GM23338 (cell line): ENCODE measurements at regions not wholly inside any gene's neighbourhood (a gene's known extent, or its start where the extent isn't known, plus 50 kb on each side); places are given as distances from the start of the nearest gene placed in this dataset.

Source experiments
- ATAC-seq: fragments of 200-7000 bp; cut with Tn5 transposase; 3 replicates; pipeline ENCODE4 v1.9.1; 2020
- DNase-seq: peaks from one replicate; pipeline ENCODE4 v3.0.0-alpha.2; 2015; ENCODE audit warnings: low spot score
- H2AFZ ChIP-seq: fragments of 200-600 bp; sonication (generic); 2 replicates; pipeline ENCODE4 v1.8.0; 2016; ENCODE audit warnings: antibody characterized with exemption, mild to moderate bottlenecking, moderate library complexity
- H3F3A ChIP-seq: fragments of 200-600 bp; sonication (generic); replicated peaks from 2 replicates; pipeline ENCODE4 v1.8.0; 2017; ENCODE audit warnings: antibody characterized with exemption, mixed run types, low read depth
- H3K27ac ChIP-seq: fragments of 200-600 bp; sonication (generic); 2 replicates; pipeline ENCODE4 v1.6.1; 2016; ENCODE audit warnings: low read depth
- H3K27me3 ChIP-seq: fragments of 200-600 bp; sonication (generic); 2 replicates; pipeline ENCODE4 v1.8.0; 2016; ENCODE audit warnings: mild to moderate bottlenecking, mixed run types, moderate library complexity; ENCODE audit not compliant: insufficient read depth
- H3K36me3 ChIP-seq: fragments of 200-600 bp; sonication (generic); 2 replicates; pipeline ENCODE4 v1.8.0; 2016; ENCODE audit warnings: mild to moderate bottlenecking; ENCODE audit not compliant: insufficient read depth
- H3K4me1 ChIP-seq: fragments of 200-600 bp; sonication (generic); 2 replicates; pipeline ENCODE4 v1.8.0; 2016; ENCODE audit warnings: mild to moderate bottlenecking, moderate library complexity; ENCODE audit not compliant: insufficient read depth
- H3K4me2 ChIP-seq: fragments of 200-600 bp; sonication (generic); 2 replicates; pipeline ENCODE4 v1.7.1; 2017; ENCODE audit warnings: mixed run types
- H3K4me3 ChIP-seq: fragments of 200-600 bp; sonication (generic); 2 replicates; pipeline ENCODE4 v1.6.1; 2016; ENCODE audit warnings: mixed run types
- H3K79me2 ChIP-seq: fragments of 200-600 bp; sonication (generic); replicated peaks from 2 replicates; pipeline ENCODE4 v1.8.0; 2017; ENCODE audit warnings: mild to moderate bottlenecking; ENCODE audit not compliant: insufficient read depth
- H3K9me2 ChIP-seq: fragments of 200-600 bp; sonication (generic); 2 replicates; pipeline ENCODE4 v1.8.0; 2017; ENCODE audit not compliant: insufficient read depth
- H4K20me1 ChIP-seq: fragments of 200-600 bp; sonication (generic); replicated peaks from 2 replicates; pipeline ENCODE4 v1.8.0; 2017; ENCODE audit warnings: mild to moderate bottlenecking; ENCODE audit not compliant: insufficient read depth
- H3K27ac Mint-ChIP-seq: 2 replicates; pipeline ENCODE4 v1.8.0; 2020; ENCODE audit warnings: inconsistent platforms, mild to moderate bottlenecking, moderate library complexity, mixed read lengths
- H3K27me3 Mint-ChIP-seq: 3 replicates; pipeline ENCODE4 v1.8.0; 2022; ENCODE audit warnings: low read depth, mild to moderate bottlenecking, moderate library complexity, mixed read lengths, inconsistent platforms; ENCODE audit not compliant: insufficient read depth, poor library complexity
- H3K36me3 Mint-ChIP-seq: 3 replicates; pipeline ENCODE4 v1.8.0; 2021; ENCODE audit warnings: low read depth, mild to moderate bottlenecking, inconsistent platforms, moderate library complexity, mixed read lengths
- H3K4me1 Mint-ChIP-seq: 3 replicates; pipeline ENCODE4 v1.8.0; 2020; ENCODE audit warnings: mild to moderate bottlenecking, inconsistent platforms, mixed read lengths
- H3K4me3 Mint-ChIP-seq: 3 replicates; pipeline ENCODE4 v1.8.0; 2021; ENCODE audit warnings: moderate library complexity, mild to moderate bottlenecking, inconsistent platforms, mixed read lengths
- H3K9me3 Mint-ChIP-seq: 3 replicates; pipeline ENCODE4 v1.8.0; 2020; ENCODE audit warnings: moderate library complexity, mild to moderate bottlenecking, inconsistent platforms, mixed read lengths
- CREB1 ChIP-seq: fragments of 250-450 bp; sonication (Bioruptor Pico); IDR thresholded peaks from 2 replicates; pipeline ENCODE4 v1.5.0; 2020; ENCODE audit warnings: low read depth, mild to moderate bottlenecking, moderate library complexity
- CTCF ChIP-seq, 2 experiments: fragments of 200-600 bp in 1 of 2; sonication (generic) in 1 of 2; conservative IDR thresholded peaks; 2 replicates each; pipeline versions ENCODE4 v1.5.1 to v1.6.1; 2016 to 2017; ENCODE audit warnings: antibody characterized with exemption in 2 of 2, low read depth in 2 of 2, mild to moderate bottlenecking in 2 of 2, moderate library complexity in 1 of 2
- EZH2 ChIP-seq: fragments of 200-600 bp; sonication (generic); IDR thresholded peaks from one replicate; pipeline ENCODE4 v1.8.0; 2017; ENCODE audit warnings: antibody characterized with exemption, mild to moderate bottlenecking, low read depth; ENCODE audit not compliant: unreplicated experiment
- EZH2phosphoT487 ChIP-seq: fragments of 200-600 bp; sonication (generic); IDR thresholded peaks from one replicate; pipeline ENCODE4 v1.8.1; 2018; ENCODE audit warnings: antibody characterized with exemption; ENCODE audit not compliant: unreplicated experiment
- JUNB ChIP-seq: IDR thresholded peaks from one replicate; pipeline ENCODE4 v1.6.1; 2016; ENCODE audit warnings: antibody characterized with exemption; ENCODE audit not compliant: unreplicated experiment
- NANOG ChIP-seq: IDR thresholded peaks from 2 replicates; pipeline ENCODE4 v1.6.1; 2016; ENCODE audit warnings: antibody characterized with exemption, borderline replicate concordance
- POLR2AphosphoS5 ChIP-seq: IDR thresholded peaks from 2 replicates; pipeline ENCODE4 v1.6.1; 2016; ENCODE audit warnings: antibody characterized with exemption, low read depth
- STAT1 ChIP-seq: IDR thresholded peaks from one replicate; pipeline ENCODE4 v1.6.1; 2016; ENCODE audit warnings: antibody characterized with exemption; ENCODE audit not compliant: unreplicated experiment
- ZNF331 ChIP-seq: fragments of 250-450 bp; sonication (Bioruptor Pico); IDR thresholded peaks from 2 replicates; pipeline ENCODE4 v1.5.0; 2020; ENCODE audit warnings: low read depth, mild to moderate bottlenecking, moderate library complexity
- TF ChIP-seq, protein P1 (sequence below): IDR thresholded peaks from one replicate; pipeline ENCODE4 v1.6.1; 2018; ENCODE audit warnings: antibody characterized with exemption; ENCODE audit not compliant: unreplicated experiment

- TF ChIP-seq, protein P1, sequence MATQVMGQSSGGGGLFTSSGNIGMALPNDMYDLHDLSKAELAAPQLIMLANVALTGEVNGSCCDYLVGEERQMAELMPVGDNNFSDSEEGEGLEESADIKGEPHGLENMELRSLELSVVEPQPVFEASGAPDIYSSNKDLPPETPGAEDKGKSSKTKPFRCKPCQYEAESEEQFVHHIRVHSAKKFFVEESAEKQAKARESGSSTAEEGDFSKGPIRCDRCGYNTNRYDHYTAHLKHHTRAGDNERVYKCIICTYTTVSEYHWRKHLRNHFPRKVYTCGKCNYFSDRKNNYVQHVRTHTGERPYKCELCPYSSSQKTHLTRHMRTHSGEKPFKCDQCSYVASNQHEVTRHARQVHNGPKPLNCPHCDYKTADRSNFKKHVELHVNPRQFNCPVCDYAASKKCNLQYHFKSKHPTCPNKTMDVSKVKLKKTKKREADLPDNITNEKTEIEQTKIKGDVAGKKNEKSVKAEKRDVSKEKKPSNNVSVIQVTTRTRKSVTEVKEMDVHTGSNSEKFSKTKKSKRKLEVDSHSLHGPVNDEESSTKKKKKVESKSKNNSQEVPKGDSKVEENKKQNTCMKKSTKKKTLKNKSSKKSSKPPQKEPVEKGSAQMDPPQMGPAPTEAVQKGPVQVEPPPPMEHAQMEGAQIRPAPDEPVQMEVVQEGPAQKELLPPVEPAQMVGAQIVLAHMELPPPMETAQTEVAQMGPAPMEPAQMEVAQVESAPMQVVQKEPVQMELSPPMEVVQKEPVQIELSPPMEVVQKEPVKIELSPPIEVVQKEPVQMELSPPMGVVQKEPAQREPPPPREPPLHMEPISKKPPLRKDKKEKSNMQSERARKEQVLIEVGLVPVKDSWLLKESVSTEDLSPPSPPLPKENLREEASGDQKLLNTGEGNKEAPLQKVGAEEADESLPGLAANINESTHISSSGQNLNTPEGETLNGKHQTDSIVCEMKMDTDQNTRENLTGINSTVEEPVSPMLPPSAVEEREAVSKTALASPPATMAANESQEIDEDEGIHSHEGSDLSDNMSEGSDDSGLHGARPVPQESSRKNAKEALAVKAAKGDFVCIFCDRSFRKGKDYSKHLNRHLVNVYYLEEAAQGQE: no peak
- no peak for TF ChIP-seq EZH2phosphoT487
- no peak for TF ChIP-seq POLR2AphosphoS5
- TF ChIP-seq NANOG: peak; percentile 23; the same call in 1 of the 2 replicates
- no peak for TF ChIP-seq CREB1 (CRISPR knock-in tag)
- TF ChIP-seq JUNB: no peak
- TF ChIP-seq CTCF (conservative IDR thresholded peaks at IDR 0.05; ENCODE audit: low read depth in 2 of 2): no peak
- no peak for TF ChIP-seq STAT1
- TF ChIP-seq EZH2: no peak
These were observed 52.7 kb upstream of the PTCSC3 start (continued) for GRCh38 chr14:36229262-36229661.

- Histone ChIP-seq H3K9me2 (peaks cover 7% of the 10 kb centered on the region; the same call in 1 of the 2 replicates), H3K4me1 (peaks cover 3% of the 10 kb centered on the region; the same call in 1 of the 2 replicates), H3F3A (no peaks in the 10 kb centered on the region), H3K4me3 (no peak overlapping the region), H2AFZ (no peak overlapping the region), H4K20me1 (no peaks in the 10 kb centered on the region), H3K4me2 (no peak overlapping the region), H3K36me3 (no peaks in the 10 kb centered on the region), H3K27ac (no peak overlapping the region), H3K79me2 (no peaks in the 10 kb centered on the region), H3K27me3 (no peaks in the 10 kb centered on the region)
- Mint-ChIP-seq H3K27me3 (no peaks in the 10 kb centered on the region), H3K27ac (no peak overlapping the region), H3K9me3 (no peaks in the 10 kb centered on the region), H3K4me3 (no peak overlapping the region), H3K36me3 (no peaks in the 10 kb centered on the region), H3K4me1 (peaks cover 16% of the 10 kb centered on the region)
- ATAC-seq: no peak
- DNase-seq: no peak
- no peak for TF ChIP-seq ZNF331 (CRISPR knock-in tag)
- no peak for TF ChIP-seq EZH2phosphoT487
These were observed 51.3 kb upstream of the PTCSC3 start for GRCh38 chr14:36227802-36228201.
